Stimulated activated CD4-positive, alpha-beta T cell treated with anti-CD3 and anti-CD28 coated beads, Interleukin-12 subunit alpha, Interleukin-12 subunit beta, amount 100 ng/mL, for 48 hours (primary cell): ENCODE measurements at regions not wholly inside any gene's neighbourhood (a gene's known extent, or its start where the extent isn't known, plus 50 kb on each side); places are given as distances from the start of the nearest gene placed in this dataset.

Source experiments
- DNase-seq, 3 donors: peaks; one replicate each; pipeline ENCODE4 v3.0.0-alpha.2; 2020; ENCODE audit warnings: low read depth in 2 of 3, low spot score in 1 of 3

- DNase-seq: no peak
Measured at GRCh38 chr21:27841084-27841672, 874.3 kb upstream of the ADAMTS5 start.

GRCh38 chr21:27840262-27840661, 873.4 kb upstream of the ADAMTS5 start:
- DNase-seq: no peak

- no peak for DNase-seq
Measured at GRCh38 chr21:27839512-27840115, 872.7 kb upstream of the ADAMTS5 start.

- no peak for DNase-seq
Measured at GRCh38 chr21:27838573-27838972, 871.7 kb upstream of the ADAMTS5 start.

- no peak for DNase-seq
Measured at GRCh38 chr21:27837936-27838335, 871.0 kb upstream of the ADAMTS5 start.

- no peak for DNase-seq
Measured at GRCh38 chr21:27833298-27833697, 866.4 kb upstream of the ADAMTS5 start.

- no peak for DNase-seq
Measured at GRCh38 chr21:27831816-27832569, 865.1 kb upstream of the ADAMTS5 start.

GRCh38 chr21:27831177-27831576, 864.3 kb upstream of the ADAMTS5 start:
- no peak for DNase-seq

GRCh38 chr21:27827972-27828371, 861.1 kb upstream of the ADAMTS5 start:
- DNase-seq: no peak

GRCh38 chr21:27825035-27825434, 858.1 kb upstream of the ADAMTS5 start:
- no peak for DNase-seq

- DNase-seq: no peak
Measured at GRCh38 chr21:27823652-27824201, 856.8 kb upstream of the ADAMTS5 start.

- no peak for DNase-seq
Measured at GRCh38 chr21:27820342-27820741, 853.5 kb upstream of the ADAMTS5 start.

GRCh38 chr21:27819299-27819698, 852.4 kb upstream of the ADAMTS5 start:
- no peak for DNase-seq

GRCh38 chr21:27818847-27819246, 852.0 kb upstream of the ADAMTS5 start:
- DNase-seq: no peak

GRCh38 chr21:27817902-27818623, 851.2 kb upstream of the ADAMTS5 start:
- DNase-seq: no peak

GRCh38 chr21:27817074-27817473, 850.2 kb upstream of the ADAMTS5 start:
- DNase-seq: no peak

GRCh38 chr21:27816301-27816700, 849.4 kb upstream of the ADAMTS5 start:
- no peak for DNase-seq

GRCh38 chr21:27814226-27814625, 847.3 kb upstream of the ADAMTS5 start:
- no peak for DNase-seq

GRCh38 chr21:27813750-27814149, 846.9 kb upstream of the ADAMTS5 start:
- DNase-seq: no peak

- DNase-seq: no peak
Measured at GRCh38 chr21:27813344-27813743, 846.5 kb upstream of the ADAMTS5 start.

- DNase-seq: no peak
Measured at GRCh38 chr21:27812279-27812678, 845.4 kb upstream of the ADAMTS5 start.

- DNase-seq: no peak
Measured at GRCh38 chr21:27808923-27809322, 842.0 kb upstream of the ADAMTS5 start.
